Bronchial epithelial cell (primary cell): ENCODE measurements at regions not wholly inside any gene's neighbourhood (a gene's known extent, or its start where the extent isn't known, plus 50 kb on each side); places are given as distances from the start of the nearest gene placed in this dataset.

Experiments
- DNase-seq: peaks from one replicate; pipeline ENCODE4 v3.0.0-alpha.2; 2010; ENCODE audit warnings: low read depth
- FAIRE-seq: peaks from 2 replicates; lab custom pipeline; 2011; peaks lifted over from hg19 to GRCh38; lab: Jason Lieb, UNC
- H3K27me3 ChIP-seq: 2 replicates; pipeline ENCODE4 v1.5.1; 2011; ENCODE audit warnings: low read length; ENCODE audit not compliant: control insufficient read depth, insufficient read depth
- H3K36me3 ChIP-seq: 2 replicates; pipeline ENCODE4 v1.5.1; 2011; ENCODE audit warnings: low read length; ENCODE audit not compliant: control insufficient read depth, insufficient read depth
- H3K4me3 ChIP-seq: 2 replicates; pipeline ENCODE4 v1.5.1; 2011; ENCODE audit warnings: mild to moderate bottlenecking, low read depth, low read length, control low read depth
- TF ChIP-seq, protein P1 (sequence below): IDR thresholded peaks from 2 replicates; pipeline ENCODE4 v1.5.1; 2011; ENCODE audit warnings: mild to moderate bottlenecking, moderate library complexity, low read length, control low read depth, inconsistent platforms; ENCODE audit not compliant: insufficient read depth, severe bottlenecking

GRCh38 chrX:11952176-11952720, 186.0 kb upstream of the FRMPD4 start:
- DNase-seq (no peak), FAIRE-seq (no peak)
- no peak overlapping the region for H3K4me3 ChIP-seq

DNA sequence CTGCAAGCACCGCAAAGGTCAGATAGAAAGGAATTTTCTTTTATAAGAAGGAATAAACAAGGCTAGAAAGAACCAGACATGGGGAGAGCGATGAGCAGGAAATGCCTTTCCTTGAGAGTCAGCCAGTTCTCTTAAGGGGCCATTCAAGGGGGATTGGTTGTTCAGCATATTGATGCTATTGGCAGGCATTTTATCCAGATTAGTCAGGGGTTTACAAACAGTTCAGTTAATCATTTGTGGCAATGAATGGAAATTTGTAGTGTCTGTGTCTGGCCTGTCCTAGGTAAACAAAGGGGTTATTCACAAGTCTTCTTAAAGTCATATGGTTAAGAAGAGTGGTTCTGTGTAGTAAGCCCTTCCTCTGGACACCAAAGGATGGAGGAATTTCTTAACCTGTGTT, 184.7 kb upstream of the FRMPD4 start:
- DNase-seq, result peak; percentile 89
- Histone ChIP-seq H3K36me3 (no peaks in the 10 kb centered on the region), H3K4me3 (no peak overlapping the region), H3K27me3 (no peaks in the 10 kb centered on the region)
- no peak for FAIRE-seq
- TF ChIP-seq, protein P1, sequence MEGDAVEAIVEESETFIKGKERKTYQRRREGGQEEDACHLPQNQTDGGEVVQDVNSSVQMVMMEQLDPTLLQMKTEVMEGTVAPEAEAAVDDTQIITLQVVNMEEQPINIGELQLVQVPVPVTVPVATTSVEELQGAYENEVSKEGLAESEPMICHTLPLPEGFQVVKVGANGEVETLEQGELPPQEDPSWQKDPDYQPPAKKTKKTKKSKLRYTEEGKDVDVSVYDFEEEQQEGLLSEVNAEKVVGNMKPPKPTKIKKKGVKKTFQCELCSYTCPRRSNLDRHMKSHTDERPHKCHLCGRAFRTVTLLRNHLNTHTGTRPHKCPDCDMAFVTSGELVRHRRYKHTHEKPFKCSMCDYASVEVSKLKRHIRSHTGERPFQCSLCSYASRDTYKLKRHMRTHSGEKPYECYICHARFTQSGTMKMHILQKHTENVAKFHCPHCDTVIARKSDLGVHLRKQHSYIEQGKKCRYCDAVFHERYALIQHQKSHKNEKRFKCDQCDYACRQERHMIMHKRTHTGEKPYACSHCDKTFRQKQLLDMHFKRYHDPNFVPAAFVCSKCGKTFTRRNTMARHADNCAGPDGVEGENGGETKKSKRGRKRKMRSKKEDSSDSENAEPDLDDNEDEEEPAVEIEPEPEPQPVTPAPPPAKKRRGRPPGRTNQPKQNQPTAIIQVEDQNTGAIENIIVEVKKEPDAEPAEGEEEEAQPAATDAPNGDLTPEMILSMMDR, result no peak

More at GRCh38 chrX:11952176-11952720, 186.0 kb upstream of the FRMPD4 start:
- no peaks in the 10 kb centered on the region for H3K27me3 ChIP-seq
- no peaks in the 10 kb centered on the region for H3K36me3 ChIP-seq
- TF ChIP-seq, protein P1, result no peak

DNA sequence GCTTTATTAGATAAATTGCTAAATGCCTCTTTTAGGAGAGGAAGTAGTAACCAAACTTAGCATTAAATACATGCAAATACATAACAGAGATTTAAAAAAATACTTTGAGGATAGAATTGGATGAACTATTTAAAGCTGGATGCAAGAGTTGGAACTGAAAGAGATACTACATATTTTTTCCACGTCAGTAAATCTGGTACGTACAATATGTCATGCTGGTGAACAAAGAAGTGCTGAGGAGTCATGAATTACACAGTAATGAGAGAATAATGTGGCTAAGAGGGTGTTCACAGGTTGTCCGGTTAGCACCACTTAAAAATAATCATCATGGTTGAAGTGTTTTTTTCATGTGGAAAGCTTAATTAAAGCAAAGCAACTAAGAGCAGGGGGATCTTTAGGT, 184.1 kb upstream of the FRMPD4 start:
- DNase-seq (peak; percentile 33), FAIRE-seq (no peak)

GRCh38 chrX:11960031-11960430, 178.2 kb upstream of the FRMPD4 start:
- Histone ChIP-seq H3K27me3 (no peaks in the 10 kb centered on the region), H3K4me3 (no peak overlapping the region), H3K36me3 (no peaks in the 10 kb centered on the region)
- FAIRE-seq (no peak), DNase-seq (no peak)
- TF ChIP-seq, protein P1, result no peak

More for the DNA sequence above, 184.1 kb upstream of the FRMPD4 start:
- H3K4me3 ChIP-seq, result no peak overlapping the region
- no peaks in the 10 kb centered on the region for H3K27me3 ChIP-seq
- H3K36me3 ChIP-seq, result no peaks in the 10 kb centered on the region
- TF ChIP-seq, protein P1, result no peak

DNA sequence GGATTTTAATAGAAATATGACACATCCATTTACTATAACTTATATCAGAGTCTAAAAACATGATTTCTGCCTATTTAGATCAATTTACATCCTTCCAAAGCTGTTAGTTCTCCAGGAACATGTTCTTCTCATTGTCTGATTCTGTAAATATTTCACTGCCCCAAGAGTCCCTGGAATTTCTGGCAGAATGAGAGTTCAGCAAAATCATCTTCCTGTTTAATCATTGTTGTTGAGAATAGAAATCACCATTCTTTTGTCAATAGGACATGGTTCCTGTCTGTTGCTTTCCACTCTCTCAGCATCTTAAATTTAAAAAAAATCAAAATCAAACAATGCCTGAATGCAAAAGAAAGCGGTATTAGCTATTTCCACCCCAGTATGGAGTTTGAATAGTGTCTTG, 172.8 kb upstream of the FRMPD4 start:
- FAIRE-seq, result no peak
- H3K27me3 ChIP-seq, result no peaks in the 10 kb centered on the region
- H3K4me3 ChIP-seq, result no peak overlapping the region
- H3K36me3 ChIP-seq, result no peaks in the 10 kb centered on the region
- TF ChIP-seq, protein P1, result no peak
- no peak for DNase-seq
